ENCODE measurements at regions not wholly inside any gene's neighbourhood (a gene's known extent, or its start where the extent isn't known, plus 50 kb on each side); places are given as distances from the start of the nearest gene placed in this dataset.

DNA sequence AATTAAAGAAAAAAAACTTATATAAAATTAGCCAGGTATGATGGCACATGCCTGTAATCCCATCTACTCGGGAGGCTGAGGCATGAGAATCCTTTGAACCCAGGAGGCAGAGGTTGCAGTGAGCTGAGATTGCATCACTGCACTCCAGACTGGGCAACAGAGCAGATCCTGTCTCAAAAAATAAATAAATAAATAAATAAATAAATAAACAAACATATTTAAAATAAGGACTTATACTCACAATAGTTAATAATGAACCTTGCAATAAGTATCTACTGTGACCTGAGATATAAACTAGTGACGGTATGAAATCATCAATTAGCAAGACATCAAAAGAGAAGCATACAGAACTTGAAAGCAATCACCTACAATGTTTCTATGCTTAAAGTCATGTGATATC, 548.4 kb upstream of the JARID2 start:
- TF ChIP-seq EZH2 (IDR thresholded peaks at IDR 0.05; ENCODE audit: insufficient read depth, poor library complexity, severe bottlenecking) (no peak), EZH2phosphoT487 (IDR thresholded peaks at IDR 0.05; ENCODE audit: insufficient read depth, low read depth) (no peak)

Data from GM23248 (cell line).